ENCODE measurements at regions not wholly inside any gene's neighbourhood (a gene's known extent, or its start where the extent isn't known, plus 50 kb on each side); places are given as distances from the start of the nearest gene placed in this dataset.

DNA sequence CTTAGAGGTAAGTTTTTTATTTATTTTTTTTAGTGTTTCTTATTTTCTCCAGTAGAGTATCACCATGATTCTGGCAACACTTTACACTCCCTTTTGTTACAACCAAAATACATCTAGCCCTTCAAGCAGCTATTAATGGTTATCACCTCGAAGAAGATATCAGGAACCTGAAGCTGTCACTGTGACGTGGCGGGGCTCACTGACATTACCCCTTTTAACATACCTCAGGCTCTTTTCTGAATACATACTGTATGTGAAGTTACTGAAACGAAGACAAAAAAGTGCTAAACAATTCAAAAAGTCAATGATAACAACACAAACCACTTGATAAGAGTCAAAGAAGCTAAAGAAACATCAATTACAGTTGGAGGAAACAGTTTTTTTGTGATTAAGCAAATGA is 1218.7 kb downstream of the EFNB2 start:
- TF ChIP-seq, protein P1, sequence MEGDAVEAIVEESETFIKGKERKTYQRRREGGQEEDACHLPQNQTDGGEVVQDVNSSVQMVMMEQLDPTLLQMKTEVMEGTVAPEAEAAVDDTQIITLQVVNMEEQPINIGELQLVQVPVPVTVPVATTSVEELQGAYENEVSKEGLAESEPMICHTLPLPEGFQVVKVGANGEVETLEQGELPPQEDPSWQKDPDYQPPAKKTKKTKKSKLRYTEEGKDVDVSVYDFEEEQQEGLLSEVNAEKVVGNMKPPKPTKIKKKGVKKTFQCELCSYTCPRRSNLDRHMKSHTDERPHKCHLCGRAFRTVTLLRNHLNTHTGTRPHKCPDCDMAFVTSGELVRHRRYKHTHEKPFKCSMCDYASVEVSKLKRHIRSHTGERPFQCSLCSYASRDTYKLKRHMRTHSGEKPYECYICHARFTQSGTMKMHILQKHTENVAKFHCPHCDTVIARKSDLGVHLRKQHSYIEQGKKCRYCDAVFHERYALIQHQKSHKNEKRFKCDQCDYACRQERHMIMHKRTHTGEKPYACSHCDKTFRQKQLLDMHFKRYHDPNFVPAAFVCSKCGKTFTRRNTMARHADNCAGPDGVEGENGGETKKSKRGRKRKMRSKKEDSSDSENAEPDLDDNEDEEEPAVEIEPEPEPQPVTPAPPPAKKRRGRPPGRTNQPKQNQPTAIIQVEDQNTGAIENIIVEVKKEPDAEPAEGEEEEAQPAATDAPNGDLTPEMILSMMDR (IDR thresholded peaks at IDR 0.05), result no peak
- TF ChIP-seq POLR2A (IDR thresholded peaks at IDR 0.05) (no peak), POLR2AphosphoS5 (IDR thresholded peaks at IDR 0.05) (no peak)

Measured in gastroesophageal sphincter (tissue), 3 donors.